Astrocyte of the cerebellum (primary cell): ENCODE measurements at regions not wholly inside any gene's neighbourhood (a gene's known extent, or its start where the extent isn't known, plus 50 kb on each side); places are given as distances from the start of the nearest gene placed in this dataset.
A peak's percentile ranks its signal among the peaks of the same experiment; 100 is the strongest.
"Not testable (repeated sequence)": the region's sequence is repeated elsewhere in the genome, so short reads cannot be mapped to it uniquely, and the experiment has no call there.

Experiments used
- DNase-seq: peaks from one replicate; pipeline ENCODE4 v3.0.0-alpha.2; 2011; ENCODE audit warnings: low read depth
- H3K4me3 ChIP-seq: 2 replicates; pipeline ENCODE4 v1.5.1; 2011; ENCODE audit warnings: mild to moderate bottlenecking, low read depth, low read length, moderate library complexity
- CTCF ChIP-seq: IDR thresholded peaks from 2 replicates; pipeline ENCODE4 v1.5.1; 2012; ENCODE audit warnings: low read length, low read depth, moderate library complexity, mild to moderate bottlenecking; ENCODE audit errors: missing control alignments
- in situ Hi-C: cut with HindIII; loops from 2 replicates; pipeline ENCODE4 v1.10.0; 2017; ENCODE audit warnings: low sequenced_read_pairs

DNA sequence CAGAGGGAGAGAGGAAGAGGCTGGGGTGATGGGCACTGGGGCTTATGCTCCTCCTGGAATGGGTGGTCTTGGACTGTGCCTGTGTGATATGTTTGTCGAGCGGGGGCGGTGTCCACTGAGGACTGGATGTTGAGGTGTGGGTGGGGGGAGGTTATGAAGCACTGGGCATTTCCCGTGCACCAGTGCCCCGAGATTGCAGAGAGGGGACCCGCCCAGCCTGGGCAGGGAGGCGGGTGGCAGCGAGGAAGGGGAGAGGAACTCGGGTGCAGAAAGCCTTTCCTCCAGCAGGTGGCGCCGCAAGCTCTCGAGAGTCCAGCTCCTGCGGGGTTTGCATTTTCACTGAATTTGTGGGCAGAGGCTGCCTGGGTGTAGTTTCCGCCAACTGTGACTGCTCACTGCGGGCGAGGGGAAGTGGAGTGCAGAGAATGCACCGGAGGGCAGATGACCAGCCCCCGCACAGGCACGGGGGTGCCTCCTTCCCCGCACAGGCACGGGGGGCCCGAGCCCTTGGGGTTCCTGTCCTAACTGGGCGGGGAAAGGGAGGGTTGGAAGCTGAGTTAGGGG lies 190.6 kb downstream of the SEC14L1 start:
- in situ Hi-C loops: no loop called here
- peak; percentile 80 for TF ChIP-seq CTCF
- peak; percentile 82 for DNase-seq
- no peak overlapping the region for H3K4me3 ChIP-seq

DNA sequence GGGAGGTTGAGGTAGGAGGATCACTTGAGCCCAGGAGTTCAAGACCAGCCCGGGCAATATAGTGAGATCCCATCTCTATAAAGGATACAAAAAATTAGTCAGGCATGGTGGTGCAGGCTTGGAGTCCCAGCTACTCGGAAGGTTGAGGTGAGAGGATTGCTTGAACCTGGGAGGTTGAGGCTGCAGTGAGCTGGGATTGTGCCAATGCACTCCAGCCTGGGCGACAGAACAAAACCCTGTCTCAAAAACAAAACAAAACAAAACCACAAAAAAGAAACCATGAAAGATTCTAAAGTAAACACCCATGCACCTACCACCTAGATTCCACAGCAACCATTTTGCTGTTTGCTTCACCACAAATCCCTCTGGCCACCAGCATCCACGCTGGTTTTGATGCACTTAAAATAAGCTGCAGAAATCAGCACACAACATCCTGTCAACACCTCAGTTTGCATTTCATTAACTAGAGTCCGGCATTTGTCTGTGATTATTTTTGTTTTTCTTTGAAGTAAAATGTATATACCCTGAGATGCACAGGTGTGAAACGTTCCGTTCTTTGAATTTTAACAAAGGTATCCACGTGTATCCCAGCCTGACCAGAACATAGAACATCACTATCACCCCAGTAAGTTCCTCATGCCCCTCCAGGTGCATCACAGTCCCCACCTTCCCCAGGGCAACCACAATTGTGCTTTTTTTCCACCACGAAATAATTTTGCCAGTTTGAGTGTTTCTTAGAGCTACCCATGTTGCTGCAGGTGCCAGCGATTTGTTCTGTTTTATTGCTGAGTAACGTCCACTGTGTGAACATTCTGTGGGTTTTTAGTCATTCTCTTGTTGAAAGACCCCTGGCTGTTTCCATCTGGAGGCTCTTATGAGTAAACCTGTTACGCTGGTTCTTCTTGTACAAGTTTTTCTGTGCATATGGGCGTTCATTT lies 191.5 kb downstream of the SEC14L1 start:
- H3K4me3 ChIP-seq: no peak overlapping the region
- peak; percentile 79 for DNase-seq
- no peak for TF ChIP-seq CTCF
- in situ Hi-C loops: no loop called here

GRCh38 chr17:77332981-77333685 lies 192.4 kb downstream of the SEC14L1 start:
- H3K4me3 ChIP-seq: no peak overlapping the region
- DNase-seq: peak; percentile 84
- no peak for TF ChIP-seq CTCF
- in situ Hi-C loops: no loop called here

- TF ChIP-seq CTCF: no peak
- in situ Hi-C loops: no loop called here
- H3K4me3 ChIP-seq: no peak overlapping the region
- DNase-seq: no peak
Measured at GRCh38 chr17:77337150-77337549, 196.4 kb downstream of the SEC14L1 start.

- no peak for TF ChIP-seq CTCF
- in situ Hi-C loops: no loop called here
- H3K4me3 ChIP-seq: no peak overlapping the region
- no peak for DNase-seq
Measured at GRCh38 chr17:77341069-77341541, 200.3 kb downstream of the SEC14L1 start.

GRCh38 chr17:77342656-77342990 lies 201.9 kb downstream of the SEC14L1 start:
- DNase-seq, in situ Hi-C loops, H3K4me3 ChIP-seq: not testable (repeated sequence)
